ENCODE measurements at regions not wholly inside any gene's neighbourhood (a gene's known extent, or its start where the extent isn't known, plus 50 kb on each side); places are given as distances from the start of the nearest gene placed in this dataset.
"Not testable (repeated sequence)": the region's sequence is repeated elsewhere in the genome, so short reads cannot be mapped to it uniquely, and the experiment has no call there.

- DNase-seq = no peak
Measured at GRCh38 chr14:87434011-87434410, 559.0 kb downstream of the GALC start.

GRCh38 chr14:87432698-87433097 is 560.3 kb downstream of the GALC start:
- DNase-seq = no peak

GRCh38 chr14:87430810-87431209 is 562.2 kb downstream of the GALC start:
- no peak for DNase-seq

- DNase-seq = no peak
Measured at GRCh38 chr14:87430214-87430613, 562.8 kb downstream of the GALC start.

- no peak for DNase-seq
Measured at GRCh38 chr14:87419925-87420324, 573.1 kb downstream of the GALC start.

GRCh38 chr14:87411370-87411769 is 581.6 kb downstream of the GALC start:
- no peak for DNase-seq

- no peak for DNase-seq
Measured at GRCh38 chr14:87409393-87409792, 583.6 kb downstream of the GALC start.

- DNase-seq = no peak
Measured at GRCh38 chr14:87407344-87407743, 585.6 kb downstream of the GALC start.

- no peak for DNase-seq
Measured at GRCh38 chr14:87405563-87405962, 587.4 kb downstream of the GALC start.

- no peak for DNase-seq
Measured at GRCh38 chr14:87397499-87397898, 595.5 kb downstream of the GALC start.

- no peak for DNase-seq
Measured at GRCh38 chr14:87391066-87391465, 601.9 kb downstream of the GALC start.

- no peak for DNase-seq
Measured at GRCh38 chr14:87388946-87389345, 604.0 kb downstream of the GALC start.

GRCh38 chr14:87387806-87388205 is 605.2 kb downstream of the GALC start:
- peak in 11 of 56 donors; percentile 1 to 24 (median 4) for DNase-seq

GRCh38 chr14:87386524-87386923 is 606.5 kb downstream of the GALC start:
- no peak for DNase-seq

GRCh38 chr14:87380054-87380453 is 612.9 kb downstream of the GALC start:
- no peak for DNase-seq

- no peak for DNase-seq
Measured at GRCh38 chr14:87368751-87369150, 624.2 kb downstream of the GALC start.

GRCh38 chr14:87360246-87360645 is 632.7 kb downstream of the GALC start:
- not testable (repeated sequence) for DNase-seq

GRCh38 chr14:87351007-87351406 is 642.0 kb downstream of the GALC start:
- no peak for DNase-seq

- DNase-seq = no peak
Measured at GRCh38 chr14:87349921-87350320, 643.1 kb downstream of the GALC start.

GRCh38 chr14:87343652-87344051 is 649.3 kb downstream of the GALC start:
- DNase-seq = no peak

GRCh38 chr14:87334997-87335685 is 657.8 kb downstream of the GALC start:
- no peak for DNase-seq

- DNase-seq = no peak
Measured at GRCh38 chr14:87331991-87332390, 661.0 kb downstream of the GALC start.

- DNase-seq = no peak
Measured at GRCh38 chr14:87325741-87326140, 667.2 kb downstream of the GALC start.

- no peak for DNase-seq
Measured at GRCh38 chr14:87323191-87323590, 669.8 kb downstream of the GALC start.

Data from amygdala (tissue), 56 donors.